GM21786 (cell line): ENCODE measurements at regions not wholly inside any gene's neighbourhood (a gene's known extent, or its start where the extent isn't known, plus 50 kb on each side); places are given as distances from the start of the nearest gene placed in this dataset.
"Not testable (repeated sequence)": the region's sequence is repeated elsewhere in the genome, so short reads cannot be mapped to it uniquely, and the experiment has no call there.

Experiments used
- ATAC-seq: cut with Tn5 transposase; IDR thresholded peaks from one replicate; pipeline ENCODE4 v1.9.1; 2021; ENCODE audit not compliant: unreplicated experiment

GRCh38 chr1:144140243-144140642 is 168.5 kb upstream of the FAM72C start:
- ATAC-seq, result not testable (repeated sequence)

- not testable (repeated sequence) for ATAC-seq
Measured at GRCh38 chr1:144105006-144105405, 133.2 kb upstream of the FAM72C start.

- ATAC-seq, result not testable (repeated sequence)
Measured at GRCh38 chr1:144104000-144104677, 132.4 kb upstream of the FAM72C start.

- not testable (repeated sequence) for ATAC-seq
Measured at GRCh38 chr1:144103156-144103880, 131.5 kb upstream of the FAM72C start.

- not testable (repeated sequence) for ATAC-seq
Measured at GRCh38 chr1:144102046-144102745, 130.4 kb upstream of the FAM72C start.

GRCh38 chr1:144101397-144102045 is 129.7 kb upstream of the FAM72C start:
- ATAC-seq, result no peak

GRCh38 chr1:144077167-144077841 is 105.5 kb upstream of the FAM72C start:
- ATAC-seq, result not testable (repeated sequence)

GRCh38 chr1:144076646-144077045 is 104.9 kb upstream of the FAM72C start:
- not testable (repeated sequence) for ATAC-seq

- ATAC-seq, result not testable (repeated sequence)
Measured at GRCh38 chr1:144070394-144071053, 98.7 kb upstream of the FAM72C start.

GRCh38 chr1:144067042-144067441 is 95.3 kb upstream of the FAM72C start:
- ATAC-seq, result not testable (repeated sequence)

GRCh38 chr1:144066071-144066813 is 94.5 kb upstream of the FAM72C start:
- not testable (repeated sequence) for ATAC-seq

GRCh38 chr1:144065299-144066060 is 93.7 kb upstream of the FAM72C start:
- not testable (repeated sequence) for ATAC-seq

- ATAC-seq, result not testable (repeated sequence)
Measured at GRCh38 chr1:144049365-144049764, 77.6 kb upstream of the FAM72C start.

- ATAC-seq, result not testable (repeated sequence)
Measured at GRCh38 chr1:144046645-144047044, 74.9 kb upstream of the FAM72C start.

GRCh38 chr1:144045751-144046546 is 74.2 kb upstream of the FAM72C start:
- ATAC-seq, result not testable (repeated sequence)

GRCh38 chr1:144042251-144042650 is 70.5 kb upstream of the FAM72C start:
- not testable (repeated sequence) for ATAC-seq

GRCh38 chr1:144040293-144040692 is 68.5 kb upstream of the FAM72C start:
- ATAC-seq, result not testable (repeated sequence)

GRCh38 chr1:144034045-144034444 is 62.3 kb upstream of the FAM72C start:
- not testable (repeated sequence) for ATAC-seq
